Astrocyte (in vitro differentiated cells and primary cell): ENCODE measurements at regions not wholly inside any gene's neighbourhood (a gene's known extent, or its start where the extent isn't known, plus 50 kb on each side); places are given as distances from the start of the nearest gene placed in this dataset.

Experiments used
- EZH2 ChIP-seq: IDR thresholded peaks from 2 replicates; pipeline ENCODE4 v1.6.1; 2012; ENCODE audit warnings: mild to moderate bottlenecking, low read length, inconsistent platforms; ENCODE audit not compliant: insufficient read depth
- TF ChIP-seq, protein P1 (sequence below): IDR thresholded peaks from 2 replicates; pipeline ENCODE4 v1.5.1; 2011; ENCODE audit warnings: low read depth, mild to moderate bottlenecking, inconsistent platforms, low read length, moderate library complexity; ENCODE audit not compliant: insufficient read depth

GRCh38 chr12:58419196-58419760 is 477.9 kb downstream of the ATP23 start:
- TF ChIP-seq, protein P1, sequence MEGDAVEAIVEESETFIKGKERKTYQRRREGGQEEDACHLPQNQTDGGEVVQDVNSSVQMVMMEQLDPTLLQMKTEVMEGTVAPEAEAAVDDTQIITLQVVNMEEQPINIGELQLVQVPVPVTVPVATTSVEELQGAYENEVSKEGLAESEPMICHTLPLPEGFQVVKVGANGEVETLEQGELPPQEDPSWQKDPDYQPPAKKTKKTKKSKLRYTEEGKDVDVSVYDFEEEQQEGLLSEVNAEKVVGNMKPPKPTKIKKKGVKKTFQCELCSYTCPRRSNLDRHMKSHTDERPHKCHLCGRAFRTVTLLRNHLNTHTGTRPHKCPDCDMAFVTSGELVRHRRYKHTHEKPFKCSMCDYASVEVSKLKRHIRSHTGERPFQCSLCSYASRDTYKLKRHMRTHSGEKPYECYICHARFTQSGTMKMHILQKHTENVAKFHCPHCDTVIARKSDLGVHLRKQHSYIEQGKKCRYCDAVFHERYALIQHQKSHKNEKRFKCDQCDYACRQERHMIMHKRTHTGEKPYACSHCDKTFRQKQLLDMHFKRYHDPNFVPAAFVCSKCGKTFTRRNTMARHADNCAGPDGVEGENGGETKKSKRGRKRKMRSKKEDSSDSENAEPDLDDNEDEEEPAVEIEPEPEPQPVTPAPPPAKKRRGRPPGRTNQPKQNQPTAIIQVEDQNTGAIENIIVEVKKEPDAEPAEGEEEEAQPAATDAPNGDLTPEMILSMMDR: no peak
- TF ChIP-seq EZH2: no peak
